Sciatic nerve (tissue), 2 donors: ENCODE measurements at regions not wholly inside any gene's neighbourhood (a gene's known extent, or its start where the extent isn't known, plus 50 kb on each side); places are given as distances from the start of the nearest gene placed in this dataset.

Experiments
- ATAC-seq: fragments of 200-7000 bp; cut with Tn5 transposase; one replicate; pipeline ENCODE4 v1.9.1; 2020; ENCODE audit warnings: mild to moderate bottlenecking, moderate library complexity
- DNase-seq: peaks from one replicate; pipeline ENCODE4 v3.0.0-alpha.2; 2020; ENCODE audit warnings: low spot score
- intact Hi-C: fragments of 100-400 bp; cut with DNase I; formaldehyde crosslinking; loops from one replicate; pipeline ENCODE4 v1.14.2; 2022
- donor health status: DM: no; HTN: no; CAD: no.
- donor health status: DM: no; HTN: no; CAD: no.

DNA sequence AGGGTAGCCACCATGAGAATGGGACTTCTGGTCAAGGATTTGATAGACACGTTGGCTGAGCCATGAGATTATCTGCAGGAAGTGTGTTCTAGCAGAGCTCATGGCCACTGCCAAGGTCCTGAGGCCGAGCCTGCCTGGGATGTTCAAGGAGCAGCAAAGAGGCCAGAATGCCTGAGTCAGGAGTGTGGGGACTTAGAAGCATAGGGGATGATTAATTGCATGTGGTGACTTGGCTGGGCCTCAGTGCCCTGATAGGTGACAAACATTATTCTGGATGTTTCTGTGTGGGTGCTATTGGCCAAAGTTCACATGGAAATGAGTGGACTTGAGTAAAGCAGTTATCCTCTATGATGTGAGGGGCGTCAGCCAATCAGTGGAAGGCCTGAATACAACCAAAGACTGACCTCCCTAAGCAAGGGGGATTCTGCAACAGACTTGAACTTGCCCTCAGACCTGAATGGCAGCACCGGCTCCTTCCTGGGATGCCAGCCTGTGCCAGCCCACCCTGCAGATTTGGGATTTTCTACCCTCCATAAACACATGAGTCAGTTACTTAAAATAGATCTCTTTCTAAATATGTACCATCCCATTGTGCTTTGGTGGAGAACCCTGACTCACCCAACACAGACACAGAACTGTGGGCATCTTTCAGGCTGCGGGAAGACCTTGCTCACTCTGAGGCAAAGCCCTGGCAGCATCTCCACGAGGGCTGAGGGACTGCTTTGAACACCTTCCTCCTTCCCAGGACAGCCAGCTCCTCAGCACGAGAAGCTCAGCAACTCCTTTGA lies 363.9 kb upstream of the MGMT start:
- DNase-seq (no peak), ATAC-seq (no peak)
- intact Hi-C loops = no loop called here

DNA sequence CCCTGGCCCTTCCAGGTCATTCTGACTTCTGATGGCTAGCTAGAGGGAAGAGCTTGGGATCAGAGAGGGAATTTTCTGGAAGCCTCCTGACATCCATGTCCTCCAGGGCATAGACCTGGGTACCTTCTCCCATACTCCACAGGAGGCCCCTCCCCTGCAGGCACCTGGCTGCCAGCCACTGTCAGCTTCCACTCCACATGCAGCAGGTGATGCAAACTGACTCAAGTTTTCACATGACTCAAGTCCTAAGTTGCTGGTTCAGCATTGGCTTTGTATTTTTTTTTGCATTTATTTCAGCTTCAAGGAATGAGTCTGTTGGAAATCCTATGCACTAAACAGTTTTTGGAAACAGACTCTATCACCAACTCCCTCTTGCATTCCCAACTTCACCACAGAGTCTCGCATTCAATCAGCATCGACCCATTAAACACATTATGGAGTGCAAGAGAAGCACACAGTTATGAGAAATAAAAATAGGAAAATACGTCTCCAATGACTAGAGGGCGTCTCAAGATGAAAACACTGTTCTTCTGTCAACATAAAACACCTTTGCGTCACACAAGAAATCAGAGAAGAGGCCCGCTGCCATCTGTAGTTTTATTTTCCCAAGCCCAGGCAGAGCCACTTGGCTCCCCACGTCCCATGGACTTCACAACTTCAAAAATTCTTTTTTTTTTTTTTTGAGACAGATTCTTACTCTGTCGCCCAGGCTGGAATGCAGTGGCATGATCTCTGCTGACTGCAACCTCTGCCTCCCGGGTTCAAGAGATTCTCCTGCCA lies 362.6 kb upstream of the MGMT start:
- DNase-seq = no peak
- ATAC-seq = no peak
- intact Hi-C loops = no loop called here

DNA sequence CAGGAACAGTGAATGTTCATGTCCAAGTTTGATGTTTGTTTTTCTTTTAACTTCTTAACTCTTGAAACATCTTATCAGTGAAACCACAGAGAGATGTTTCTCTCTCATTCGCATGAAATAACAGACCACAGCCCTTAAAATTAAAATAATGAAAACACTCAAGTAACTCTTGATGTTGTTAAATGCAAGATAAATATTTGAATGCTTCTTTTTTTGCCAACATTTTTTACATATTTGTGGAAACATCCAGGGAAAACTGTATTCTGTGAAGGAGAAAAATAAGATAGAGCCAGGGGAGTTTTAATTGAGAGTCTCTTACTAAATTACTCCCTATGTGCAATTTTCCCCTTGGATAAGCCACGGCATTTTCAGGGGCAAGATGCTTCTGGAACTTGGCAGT lies 361.8 kb upstream of the MGMT start:
- ATAC-seq (peak; percentile 48), DNase-seq (no peak)
- intact Hi-C loops = no loop called here

DNA sequence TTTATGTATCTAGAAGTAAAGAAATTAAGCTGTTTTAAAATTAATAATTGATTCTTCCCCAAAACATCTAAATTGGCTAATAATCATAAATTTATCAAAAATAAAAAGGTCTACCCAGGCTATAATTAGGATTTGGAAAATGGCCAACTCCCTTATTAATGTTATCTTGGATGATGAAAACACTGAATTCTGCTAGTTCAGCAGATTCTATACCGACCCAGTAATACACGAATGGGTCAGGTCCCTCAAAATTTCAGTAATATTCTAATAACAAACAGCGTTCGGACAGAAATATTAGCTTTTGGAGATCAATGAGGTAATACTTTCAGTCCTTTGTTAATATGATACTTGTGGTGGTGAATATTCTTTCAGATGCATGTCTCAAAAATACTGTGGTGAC lies 360.7 kb upstream of the MGMT start:
- intact Hi-C loops = no loop called here
- ATAC-seq = no peak
- DNase-seq = no peak

DNA sequence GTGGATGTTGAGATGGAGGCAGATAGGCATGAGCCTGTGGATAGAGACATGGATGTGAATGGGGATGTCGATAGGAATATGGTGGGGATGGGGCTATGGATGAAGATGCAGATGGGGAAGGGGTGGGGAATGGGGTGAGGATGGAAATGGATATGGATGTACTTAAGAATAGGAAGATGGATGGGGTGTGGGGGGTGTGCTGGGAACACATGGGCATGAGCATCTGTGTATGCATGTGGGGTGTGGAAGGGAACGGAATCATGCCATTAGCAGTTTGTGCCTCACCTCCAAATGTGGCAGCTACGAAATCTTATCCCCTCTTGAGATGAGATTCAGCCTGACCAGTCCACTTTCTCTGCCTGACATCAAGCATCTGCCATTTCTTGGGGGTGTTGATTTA lies 359.5 kb upstream of the MGMT start:
- no peak for ATAC-seq
- intact Hi-C loops = no loop called here
- no peak for DNase-seq

DNA sequence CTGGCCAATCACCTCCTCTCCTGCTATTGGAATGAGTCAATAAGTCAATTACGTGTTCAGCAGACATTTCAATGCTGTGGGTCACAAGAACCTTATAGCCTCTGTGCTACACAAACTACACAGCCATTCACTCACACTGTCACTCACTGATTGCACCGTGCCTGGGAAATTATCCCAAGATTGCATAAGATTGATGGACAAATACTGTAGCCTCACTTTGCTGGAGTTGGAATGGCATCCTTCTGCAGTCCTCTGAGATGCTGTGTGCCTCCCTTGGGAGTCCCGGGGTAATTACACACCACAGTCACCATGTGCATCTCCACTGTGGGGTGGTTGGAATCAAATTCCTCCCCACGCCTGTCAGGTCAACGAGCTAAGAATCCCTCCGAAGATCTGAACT lies 358.7 kb upstream of the MGMT start:
- peak; percentile 27 for ATAC-seq
- intact Hi-C loops = no loop called here
- DNase-seq = no peak

DNA sequence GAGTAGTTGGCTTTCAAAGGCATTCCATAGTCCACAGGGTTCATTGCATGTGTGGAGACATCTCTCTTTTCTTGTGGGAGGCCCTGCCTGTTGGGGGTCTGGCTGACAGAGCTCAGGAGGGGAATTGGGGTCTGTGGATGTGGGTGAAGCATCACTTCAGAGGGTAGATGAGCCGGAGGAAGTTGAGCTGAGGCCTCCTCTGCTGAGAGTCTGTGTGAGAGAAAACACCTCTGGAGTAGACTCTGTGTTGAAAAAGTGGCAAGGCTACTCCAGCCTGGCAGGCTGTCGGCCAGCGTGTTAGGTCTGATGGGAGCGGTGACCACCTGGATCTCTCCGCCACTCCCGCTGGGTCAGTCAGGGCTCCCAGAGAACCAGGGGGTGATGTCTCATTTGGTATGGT lies 358.0 kb upstream of the MGMT start:
- intact Hi-C loops = no loop called here
- no peak for ATAC-seq
- no peak for DNase-seq

DNA sequence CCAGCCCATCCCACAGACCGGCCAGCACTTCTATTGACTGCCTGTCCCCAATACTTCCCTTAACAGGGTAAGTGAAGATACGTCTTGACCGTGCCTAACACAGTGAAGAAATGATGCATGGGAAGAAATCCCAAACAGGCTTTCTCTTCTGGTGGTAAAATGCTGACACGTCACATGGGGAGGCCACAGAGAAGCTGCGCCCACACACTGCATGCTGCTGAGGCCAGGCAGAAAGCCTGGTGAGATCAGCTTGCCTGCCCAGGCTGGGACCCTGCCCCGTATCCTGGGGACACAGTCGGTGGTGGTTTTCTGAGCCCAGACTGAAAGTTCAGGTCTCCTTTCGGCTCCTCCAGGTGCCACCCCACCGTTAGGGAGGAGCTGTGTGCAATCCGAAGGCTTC lies 356.3 kb upstream of the MGMT start:
- DNase-seq = no peak
- intact Hi-C loops = no loop called here
- no peak for ATAC-seq

DNA sequence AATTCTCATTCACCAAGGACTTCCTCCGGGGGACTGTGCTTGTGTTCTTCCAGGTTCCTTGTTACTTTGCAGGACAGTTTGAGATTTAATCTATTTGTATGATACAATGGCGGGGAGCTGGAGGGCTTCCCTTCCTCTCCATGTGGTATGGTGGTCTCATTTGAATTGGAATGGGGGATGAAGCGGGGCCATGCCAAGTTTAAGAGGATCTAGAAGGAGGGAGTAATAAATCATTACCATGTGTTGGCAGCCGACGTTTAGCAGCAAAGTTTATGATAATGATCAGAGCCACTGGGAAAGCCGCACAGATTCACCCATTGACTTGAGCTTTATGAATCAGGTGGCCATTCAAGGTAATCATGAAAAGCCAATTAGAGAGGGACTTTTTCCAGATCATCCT lies 355.1 kb upstream of the MGMT start:
- ATAC-seq (no peak), DNase-seq (no peak)
- intact Hi-C loops = no loop called here

DNA sequence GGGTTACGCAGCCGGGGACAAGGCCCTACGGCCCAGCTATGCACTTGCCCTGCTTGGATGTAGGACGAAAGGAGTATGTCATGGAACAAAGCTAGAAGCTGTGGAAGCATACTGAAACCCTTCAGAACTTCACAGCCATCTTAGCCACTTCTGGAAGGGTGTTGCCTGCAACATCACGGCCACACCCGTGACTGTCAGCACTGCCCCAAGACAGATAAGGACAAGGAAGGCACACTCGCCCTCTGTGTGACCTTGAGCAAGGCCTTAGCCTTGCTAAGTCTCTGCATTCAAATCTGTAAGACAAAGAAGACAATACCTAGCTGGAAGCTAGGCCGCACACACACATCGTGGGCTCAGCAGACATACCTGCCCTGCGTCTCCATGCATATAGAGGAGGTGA lies 352.5 kb upstream of the MGMT start:
- ATAC-seq (no peak), DNase-seq (no peak)
- intact Hi-C loops = no loop called here

DNA sequence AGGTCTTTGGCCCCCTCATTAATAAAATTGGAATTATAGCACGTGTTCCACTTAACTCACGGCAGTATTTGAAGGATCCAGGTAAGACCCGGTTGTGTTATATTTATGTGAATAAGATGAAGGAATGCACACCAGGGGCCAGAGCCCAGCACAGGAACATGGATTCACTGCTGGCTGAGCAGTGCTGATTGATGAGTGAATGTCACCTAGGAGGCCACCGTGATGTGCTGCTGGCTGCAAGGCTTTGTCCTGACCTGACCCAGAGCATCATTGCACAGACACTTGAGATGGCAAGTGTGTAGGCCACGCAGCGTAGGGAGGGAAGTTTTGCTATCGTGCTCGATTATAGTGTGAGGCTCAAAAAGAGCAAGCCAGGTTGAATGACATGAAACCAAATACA lies 350.7 kb upstream of the MGMT start:
- intact Hi-C loops = no loop called here
- DNase-seq (no peak), ATAC-seq (no peak)

DNA sequence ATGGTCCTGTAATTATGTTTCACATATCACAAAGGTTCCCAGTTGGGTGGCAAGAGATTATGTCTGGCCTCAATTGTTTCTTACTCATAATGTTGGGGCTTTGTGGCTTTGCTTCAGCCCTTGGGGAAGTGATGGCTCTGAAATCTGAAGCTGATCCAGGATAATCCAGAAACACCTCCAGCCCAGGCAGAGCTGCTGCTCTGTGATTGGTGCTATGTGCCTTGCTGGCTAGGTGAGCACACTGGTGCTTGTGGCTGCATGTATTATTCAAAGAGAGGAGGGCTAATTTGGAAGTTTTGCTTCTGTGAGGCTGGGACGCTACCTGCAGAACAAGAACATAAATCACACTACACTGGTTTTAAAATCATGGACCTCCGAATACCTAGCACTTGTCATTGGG lies 346.6 kb upstream of the MGMT start:
- intact Hi-C loops = no loop called here
- ATAC-seq (no peak), DNase-seq (no peak)

DNA sequence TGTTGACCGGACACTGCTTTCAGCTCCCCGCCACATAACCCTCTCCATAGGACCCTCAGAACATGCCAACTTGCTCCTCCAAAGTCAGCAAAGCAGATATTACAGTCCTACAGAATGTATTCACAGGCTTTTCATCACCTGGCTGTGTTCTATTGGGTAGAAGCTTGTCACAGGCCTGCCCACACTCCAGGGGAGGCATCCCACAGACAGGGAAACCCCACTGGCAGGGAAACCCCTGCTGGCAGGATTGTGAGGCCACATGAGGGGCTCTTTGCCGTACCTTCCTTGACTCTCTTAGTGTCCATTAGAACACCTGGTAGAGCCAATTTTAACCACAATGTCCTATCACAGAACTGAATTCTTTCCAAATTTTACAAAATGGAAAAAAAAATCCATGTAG lies 344.2 kb upstream of the MGMT start:
- no peak for ATAC-seq
- intact Hi-C loops = no loop called here
- no peak for DNase-seq

DNA sequence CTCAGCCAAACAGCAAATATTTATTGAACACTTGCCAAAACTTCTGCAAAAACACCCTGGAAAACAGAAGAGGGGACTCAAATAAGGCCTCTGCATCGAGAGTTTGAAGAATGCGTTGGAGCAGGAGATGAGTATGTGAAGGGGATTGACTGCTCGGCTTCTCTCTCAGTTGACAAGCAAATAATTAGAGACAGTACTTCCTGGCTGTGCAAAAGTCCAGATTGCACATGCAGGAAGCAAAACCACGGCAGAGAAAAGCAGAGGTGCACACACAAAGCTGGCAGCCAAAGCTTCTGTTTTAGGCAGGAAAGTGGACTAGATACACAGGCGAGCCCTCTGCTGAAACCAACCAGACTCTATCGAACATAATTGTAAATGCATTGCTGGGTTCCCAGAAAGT lies 343.6 kb upstream of the MGMT start:
- DNase-seq = no peak
- intact Hi-C loops = no loop called here
- no peak for ATAC-seq

DNA sequence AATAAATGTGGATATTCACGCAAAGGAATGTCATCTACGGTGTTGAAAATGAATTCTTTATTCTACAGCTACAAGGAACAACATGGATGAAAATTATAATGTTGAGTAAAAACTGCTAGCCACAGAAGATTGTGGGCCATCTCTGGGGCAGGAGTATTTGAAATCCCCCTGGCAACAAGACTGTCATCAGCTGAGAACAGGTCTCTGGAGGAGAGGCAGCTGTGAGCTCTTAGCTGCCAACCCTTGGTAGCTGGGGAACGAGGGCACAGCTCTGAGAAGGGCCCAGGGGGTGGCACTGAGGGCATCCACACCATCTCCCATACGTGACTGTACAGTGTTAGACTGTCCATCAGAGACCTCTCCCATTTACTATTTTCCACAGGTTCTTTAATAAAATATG lies 340.1 kb upstream of the MGMT start:
- DNase-seq (no peak), ATAC-seq (no peak)
- intact Hi-C loops = no loop called here

DNA sequence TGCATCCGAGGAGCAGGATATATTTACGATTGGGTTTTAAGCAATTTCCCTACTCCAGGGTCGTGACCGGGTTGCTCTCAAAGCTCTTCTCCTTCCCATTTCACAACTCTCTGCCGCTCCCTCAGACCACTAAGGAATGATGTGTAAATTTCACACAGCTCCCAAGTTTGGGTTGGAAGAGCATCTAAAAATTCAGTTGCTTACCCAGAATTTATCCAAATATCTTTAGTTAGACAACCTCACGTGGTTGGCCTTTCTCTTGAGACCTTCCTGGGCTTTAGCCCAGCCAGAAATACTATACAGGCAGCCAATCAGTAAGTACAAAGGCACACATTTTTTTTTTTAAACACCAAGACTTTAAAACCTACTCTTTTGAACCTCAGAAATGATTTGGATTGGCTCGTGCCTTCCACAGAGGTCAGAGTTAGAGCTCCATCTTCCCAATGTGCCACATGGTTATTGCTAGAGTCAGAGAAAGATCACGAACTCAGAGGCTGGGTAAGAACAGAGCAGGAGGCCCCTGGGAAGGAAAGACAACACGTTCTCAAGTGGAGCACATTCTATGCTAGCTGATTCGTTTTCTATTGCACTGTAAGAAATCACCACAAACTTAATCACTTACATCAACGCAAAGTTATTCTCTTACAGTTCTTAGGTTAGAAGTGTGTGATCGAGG lies 335.4 kb upstream of the MGMT start:
- intact Hi-C loops = no loop called here
- ATAC-seq = peak; percentile 95
- DNase-seq = peak; percentile 69

DNA sequence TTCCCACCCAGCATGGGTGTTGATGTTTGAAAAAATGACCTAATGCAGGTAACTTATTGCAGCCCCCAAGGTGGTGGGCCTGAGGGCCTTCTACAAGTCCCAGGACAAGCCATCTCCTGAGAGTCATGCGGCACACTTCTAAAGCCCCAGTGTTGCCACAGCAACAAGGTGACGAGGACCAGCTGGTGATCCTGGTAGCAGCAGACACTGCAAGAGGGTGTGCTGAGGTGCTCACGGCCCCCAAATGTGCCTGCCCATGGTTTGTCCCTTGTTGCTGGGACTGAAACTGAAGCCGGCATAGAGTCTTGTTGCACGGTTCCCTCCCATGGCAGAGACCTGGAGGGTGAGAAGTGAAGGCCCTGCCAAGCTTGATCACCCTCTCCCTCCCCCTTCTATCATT lies 333.2 kb upstream of the MGMT start:
- intact Hi-C loops = no loop called here
- ATAC-seq = no peak
- no peak for DNase-seq

DNA sequence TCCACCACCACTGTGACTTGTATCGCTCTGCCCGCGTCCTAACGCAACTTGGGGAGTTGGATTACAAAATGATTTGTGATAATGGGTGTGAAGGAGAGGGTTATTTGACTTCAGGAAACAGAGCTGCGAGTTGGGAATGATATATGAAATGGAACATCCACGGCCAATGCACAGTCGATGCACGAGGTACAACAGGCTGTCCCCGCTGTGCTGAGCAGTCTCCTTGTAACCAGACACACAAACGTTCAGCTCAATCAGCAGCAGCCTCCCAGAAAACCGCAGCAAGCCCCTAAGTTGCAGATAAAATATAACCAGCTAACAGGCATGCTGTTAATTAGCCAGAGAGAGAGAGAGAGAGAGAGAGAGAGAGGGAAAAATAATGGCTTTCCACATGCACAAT lies 332.7 kb upstream of the MGMT start:
- ATAC-seq = no peak
- intact Hi-C loops = no loop called here

DNA sequence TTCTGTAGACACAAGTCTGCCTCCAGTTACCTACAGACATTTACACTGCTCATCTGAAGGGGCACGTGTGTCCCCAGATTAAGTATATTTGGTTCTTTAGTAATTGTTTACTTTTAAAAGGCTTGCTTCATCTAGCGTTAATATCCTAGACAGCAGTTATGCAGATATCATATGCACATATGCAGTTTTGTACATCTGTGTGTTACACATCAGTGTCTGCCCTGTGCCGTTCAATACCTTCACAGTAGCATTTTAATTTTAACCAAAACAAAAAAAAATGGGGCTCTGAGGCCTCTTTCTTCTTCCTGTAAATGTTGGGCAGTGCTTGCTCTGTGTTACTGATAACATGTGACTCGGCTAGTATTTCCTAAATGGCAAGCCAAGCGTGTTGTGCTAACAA lies 331.4 kb upstream of the MGMT start:
- no peak for ATAC-seq
- no peak for DNase-seq
- intact Hi-C loops = no loop called here

More for the DNA sequence above, 332.7 kb upstream of the MGMT start:
- no peak for DNase-seq

DNA sequence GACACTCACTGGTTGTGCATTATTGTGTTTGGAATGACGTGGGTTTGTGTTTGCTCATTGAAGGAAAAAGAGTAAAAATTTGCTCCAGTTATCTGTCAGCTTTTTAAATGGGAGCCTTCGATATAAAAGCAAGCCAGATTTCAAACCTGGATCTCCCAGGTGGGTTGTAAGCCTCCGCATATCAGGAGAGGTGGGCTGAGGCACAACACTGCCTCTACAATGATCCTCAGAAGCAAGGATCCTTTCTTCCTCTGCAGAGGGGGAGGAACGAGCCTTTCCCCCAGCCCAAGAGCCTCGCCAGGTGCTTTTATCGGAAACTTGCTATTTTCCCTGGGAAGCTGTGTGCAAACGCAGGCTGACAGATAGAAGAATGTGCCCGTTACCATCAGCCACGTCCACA lies 331.0 kb upstream of the MGMT start:
- no peak for DNase-seq
- ATAC-seq = no peak
- intact Hi-C loops = no loop called here
